Activated gamma-delta T cell treated with Interleukin-2 at 50 U/mL for 16 hours (primary cell): ENCODE measurements at regions not wholly inside any gene's neighbourhood (a gene's known extent, or its start where the extent isn't known, plus 50 kb on each side); places are given as distances from the start of the nearest gene placed in this dataset.
"Not testable (repeated sequence)": the region's sequence is repeated elsewhere in the genome, so short reads cannot be mapped to it uniquely, and the experiment has no call there.

Experiments used
- DNase-seq: peaks from one replicate; pipeline ENCODE4 v3.0.0-alpha.2; 2020

DNA sequence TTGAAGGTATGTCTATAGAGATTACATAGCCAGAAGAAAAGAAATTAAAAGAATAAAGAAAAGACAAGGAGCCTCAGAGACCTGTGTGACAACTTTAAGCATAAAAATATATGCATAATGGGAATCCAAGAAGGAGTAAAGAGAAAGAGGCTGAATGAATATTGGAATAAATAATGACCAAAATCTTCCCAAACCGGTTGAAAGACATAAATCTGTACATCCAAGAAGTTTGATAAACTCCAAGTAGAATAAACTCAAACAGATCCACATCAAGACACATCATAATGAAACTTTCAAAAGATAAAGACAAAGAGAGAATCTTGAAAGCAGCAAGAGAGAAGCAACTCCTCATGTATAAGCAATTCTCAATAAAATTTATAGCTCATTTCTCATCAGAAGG is 132.4 kb upstream of the ZNF516 start:
- DNase-seq = no peak

DNA sequence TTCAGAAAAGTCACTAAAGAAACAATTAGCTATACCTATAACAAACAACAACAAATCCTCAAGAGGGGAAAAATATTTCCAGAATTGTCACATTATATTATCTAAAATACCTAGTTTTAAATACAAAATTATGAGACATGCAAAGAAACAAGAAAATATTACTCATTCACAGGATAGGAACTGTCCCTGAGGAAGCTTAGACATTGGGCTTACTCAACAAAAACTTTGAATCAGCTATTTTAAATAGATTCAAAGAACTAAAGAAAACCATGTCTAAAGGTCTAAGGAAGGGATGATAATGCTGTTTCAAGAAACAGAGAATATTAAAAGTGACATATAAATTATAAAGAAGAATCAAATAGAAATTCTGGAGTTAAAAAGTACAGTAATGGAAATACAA is 131.9 kb upstream of the ZNF516 start:
- DNase-seq = no peak

DNA sequence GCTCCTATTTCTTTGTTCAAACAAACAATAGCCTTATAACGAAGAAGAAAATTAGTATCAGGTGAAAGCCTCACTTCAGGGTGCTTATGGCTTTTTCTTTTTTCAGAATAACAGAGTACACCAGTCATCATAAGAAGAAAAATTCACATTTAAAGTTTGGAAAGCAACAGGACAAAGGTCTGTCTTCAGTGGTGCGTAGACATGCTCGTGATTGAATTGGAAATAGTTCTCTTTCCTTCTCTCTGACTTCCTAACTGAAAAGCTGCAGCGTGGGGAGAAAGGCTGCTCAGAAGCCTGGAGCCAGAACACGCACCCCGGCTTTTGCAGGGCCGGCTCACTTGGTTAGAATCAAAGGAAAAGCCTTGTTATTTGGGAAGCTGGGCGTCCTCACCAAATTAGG is 127.6 kb upstream of the ZNF516 start:
- DNase-seq = no peak

DNA sequence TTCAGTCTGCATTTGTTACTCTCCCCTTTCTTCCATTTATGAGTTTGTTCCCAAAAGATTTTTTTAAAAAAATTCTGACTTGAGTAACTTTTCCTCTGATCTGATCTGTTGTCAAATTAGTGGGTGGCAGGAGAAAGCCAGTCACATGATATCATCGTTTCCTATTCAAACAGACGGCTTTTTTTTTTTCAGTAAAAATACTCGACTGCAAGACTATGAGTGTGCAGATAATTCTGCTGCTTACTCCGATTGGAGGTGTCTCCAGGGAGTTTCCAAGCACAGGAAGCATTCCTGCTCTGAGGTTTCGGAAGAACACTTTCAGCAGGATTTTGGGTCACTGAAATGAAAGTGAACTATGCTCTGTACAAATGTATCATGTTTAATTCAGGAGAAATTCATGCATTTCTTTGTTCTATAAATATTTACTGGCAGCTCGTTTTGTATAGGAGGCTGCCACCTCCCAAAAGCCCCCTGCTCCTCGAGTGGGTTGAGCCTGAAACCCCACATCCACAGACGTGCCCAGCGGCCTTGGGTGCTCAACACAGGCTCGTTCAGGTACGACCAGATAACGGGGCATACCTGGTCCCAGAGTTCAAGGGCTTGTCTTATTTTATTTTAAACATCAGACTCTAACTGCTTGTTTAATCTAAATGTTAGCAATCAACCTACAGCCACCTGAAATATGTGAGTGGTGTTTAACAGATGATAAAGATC is 126.9 kb upstream of the ZNF516 start:
- DNase-seq = no peak

DNA sequence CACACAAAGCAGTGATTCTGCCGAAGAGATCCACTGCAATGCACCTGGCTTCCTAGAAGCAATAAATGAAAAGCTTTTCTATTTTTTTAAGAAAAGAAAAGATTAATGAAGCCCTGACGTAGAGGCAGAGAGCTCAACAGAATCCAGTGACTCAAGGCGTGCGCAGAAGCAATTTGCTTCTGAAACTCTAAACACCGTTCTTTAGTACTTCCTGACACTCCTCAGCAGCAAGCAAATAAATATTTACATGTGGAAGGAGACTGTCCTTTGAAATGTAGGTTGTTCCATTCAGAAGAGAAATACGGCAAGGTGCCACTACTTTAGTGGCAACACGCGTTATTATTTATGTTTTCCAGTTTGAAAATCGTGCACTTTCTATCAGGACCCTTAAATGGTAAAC is 126.2 kb upstream of the ZNF516 start:
- DNase-seq = no peak

DNA sequence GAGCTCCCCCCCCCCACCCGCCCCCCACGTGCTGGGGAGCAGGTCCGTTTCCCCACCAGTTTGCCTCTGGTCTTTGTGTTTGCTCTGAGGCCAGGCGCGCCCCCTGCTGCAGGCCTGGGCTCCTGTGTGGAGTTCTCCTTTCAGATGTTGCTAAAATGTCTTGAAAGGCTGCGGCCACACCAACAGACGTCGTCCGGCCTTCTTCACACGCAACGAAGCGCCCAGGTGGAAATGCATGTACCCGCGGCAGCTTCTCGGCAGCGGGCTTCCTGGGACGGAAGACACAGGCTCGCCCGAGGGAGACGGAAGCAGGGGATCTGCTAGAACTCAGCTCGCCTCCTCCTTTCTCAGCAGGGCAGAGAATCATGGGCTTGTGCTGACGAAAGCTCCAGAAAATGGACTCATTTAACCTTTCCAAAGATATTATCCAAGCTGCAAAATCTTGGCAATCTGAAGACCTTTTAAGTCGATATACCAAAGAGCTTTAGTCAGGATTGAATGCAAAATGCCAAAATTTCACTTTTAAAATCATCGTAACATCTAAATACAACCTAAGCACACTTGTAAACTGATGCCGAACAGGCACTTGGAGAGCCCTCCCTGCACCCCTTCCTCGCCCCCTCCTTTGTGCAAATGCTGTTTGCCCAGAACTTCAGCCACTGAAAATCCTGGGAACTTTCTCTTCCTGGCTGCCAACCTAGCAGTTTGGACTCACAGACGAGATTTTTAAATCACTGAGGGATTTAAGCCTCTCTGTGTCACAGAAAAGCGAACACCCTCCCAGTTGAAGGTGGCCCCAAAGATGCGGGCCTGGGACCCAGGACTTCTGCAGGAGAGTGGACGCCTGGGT is 125.5 kb upstream of the ZNF516 start:
- peak; percentile 33 for DNase-seq

DNA sequence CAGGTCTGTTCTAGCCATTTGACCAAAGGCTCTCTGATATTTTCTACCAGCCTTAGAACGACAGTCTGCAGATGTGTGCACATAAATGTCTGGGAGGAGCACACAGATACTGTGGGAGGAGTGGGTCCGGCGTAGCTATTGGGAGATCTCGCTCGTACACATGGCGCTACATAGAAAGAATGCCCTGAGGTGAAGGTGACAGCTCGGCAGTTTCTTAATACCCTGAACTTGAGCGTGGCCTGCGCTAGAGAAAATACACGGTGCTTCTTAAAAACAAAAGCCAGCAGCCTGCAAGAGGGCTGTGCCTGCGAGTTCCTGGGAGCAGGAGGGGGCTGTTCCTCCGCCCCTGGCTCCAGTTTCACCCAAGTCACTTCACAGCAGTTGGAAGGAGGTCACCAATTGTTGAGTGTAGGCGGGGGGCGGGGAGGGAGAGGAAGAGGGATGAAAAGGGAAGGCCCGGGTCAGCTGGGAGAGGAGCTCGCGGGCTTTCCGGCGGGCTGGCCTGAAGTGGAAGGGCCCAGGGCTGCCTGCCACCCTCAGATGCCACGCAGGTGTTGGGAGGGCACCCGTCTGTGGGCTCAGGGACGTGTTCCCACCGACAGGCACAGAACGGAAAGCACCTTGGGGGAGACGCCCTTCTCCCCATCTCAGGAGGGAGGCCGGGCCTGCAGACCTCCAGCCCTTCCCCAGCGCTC is 124.7 kb upstream of the ZNF516 start:
- DNase-seq = no peak

DNA sequence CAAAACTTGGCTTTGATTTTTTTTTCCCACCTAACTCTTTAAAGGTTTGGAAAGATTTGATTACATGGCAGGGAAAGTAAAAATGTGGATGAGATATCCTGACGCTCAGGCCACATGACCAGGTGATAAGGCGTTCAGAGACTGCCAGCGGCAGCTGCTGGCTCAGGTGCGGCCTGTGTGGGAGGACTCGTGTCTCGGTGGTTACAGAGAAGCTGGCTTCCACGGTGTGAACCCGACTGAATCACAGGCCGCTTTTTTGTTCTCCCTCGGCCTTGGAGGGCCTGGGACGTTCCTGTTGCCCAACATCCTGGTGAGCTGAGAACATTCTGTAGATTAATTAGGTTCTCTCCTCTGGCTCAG is 124.2 kb upstream of the ZNF516 start:
- DNase-seq = no peak

DNA sequence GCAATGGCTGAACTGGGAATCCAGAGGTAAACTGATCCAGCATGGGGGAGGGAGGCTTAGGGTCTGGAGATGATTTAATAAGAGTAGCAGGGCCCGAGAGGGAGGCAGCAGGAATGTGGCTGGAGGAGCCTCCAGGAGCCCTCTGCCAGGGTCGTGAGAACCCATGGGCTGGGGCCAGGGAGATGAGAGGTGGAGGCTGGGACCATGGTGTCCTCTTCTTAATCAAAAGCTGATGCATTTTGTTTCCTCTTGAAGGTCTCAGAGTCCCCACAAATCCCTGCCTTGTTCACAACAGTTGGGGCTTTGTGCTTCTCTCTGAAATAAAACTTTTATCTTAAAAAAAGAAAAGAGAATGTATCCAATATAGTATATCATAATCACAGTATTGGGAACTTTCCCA is 123.7 kb upstream of the ZNF516 start:
- DNase-seq = no peak

DNA sequence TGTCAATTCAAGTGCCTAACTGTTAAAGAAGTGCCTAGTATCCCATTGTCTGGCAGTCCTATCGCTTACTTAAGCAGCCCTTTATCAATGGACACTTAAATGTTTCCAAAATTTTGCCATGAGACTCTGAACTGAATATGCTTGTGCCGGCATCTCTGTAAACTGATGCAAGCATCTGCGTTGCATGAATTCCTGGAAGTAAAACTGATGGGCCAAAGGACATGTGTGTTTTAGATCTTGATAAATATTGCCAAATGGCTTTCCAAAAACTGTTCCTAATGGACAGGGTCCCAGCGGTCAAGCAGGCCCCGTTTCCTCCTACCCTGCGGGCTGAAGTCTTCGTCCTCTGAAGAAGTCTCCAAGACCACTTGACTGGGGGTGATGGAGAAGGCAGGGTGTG is 121.3 kb upstream of the ZNF516 start:
- no peak for DNase-seq

DNA sequence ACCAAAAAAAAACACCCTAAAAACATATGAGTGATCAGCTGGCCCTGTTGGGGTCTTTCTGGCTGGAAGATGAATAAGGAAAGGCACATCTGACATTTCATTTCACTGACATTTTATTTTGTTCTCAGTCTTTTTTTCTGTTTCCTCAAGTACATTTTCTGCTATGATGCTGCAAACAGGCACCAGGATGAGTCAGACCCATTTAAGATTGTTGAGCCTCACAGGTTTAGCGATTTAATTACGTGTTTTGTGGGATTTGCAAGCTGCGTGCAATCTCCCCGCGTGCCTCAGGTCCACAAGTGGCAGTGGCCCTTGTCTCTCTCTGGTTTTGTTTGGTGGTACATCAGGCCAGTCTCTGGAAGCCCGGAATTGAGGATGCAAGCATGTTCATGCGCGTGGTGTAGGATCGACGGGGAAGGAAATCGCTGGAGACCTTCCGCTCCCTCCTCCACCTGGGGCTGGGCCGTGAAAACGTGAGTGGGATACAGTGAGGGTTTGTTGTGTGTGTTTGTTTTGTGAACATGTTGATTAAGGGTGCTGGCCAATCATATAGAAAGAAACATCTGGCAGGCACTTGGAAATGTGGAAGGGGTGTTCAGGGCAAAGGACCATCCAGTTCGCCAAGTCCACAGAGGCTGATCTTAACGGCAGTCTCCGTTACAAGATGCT is 120.2 kb upstream of the ZNF516 start:
- no peak for DNase-seq

DNA sequence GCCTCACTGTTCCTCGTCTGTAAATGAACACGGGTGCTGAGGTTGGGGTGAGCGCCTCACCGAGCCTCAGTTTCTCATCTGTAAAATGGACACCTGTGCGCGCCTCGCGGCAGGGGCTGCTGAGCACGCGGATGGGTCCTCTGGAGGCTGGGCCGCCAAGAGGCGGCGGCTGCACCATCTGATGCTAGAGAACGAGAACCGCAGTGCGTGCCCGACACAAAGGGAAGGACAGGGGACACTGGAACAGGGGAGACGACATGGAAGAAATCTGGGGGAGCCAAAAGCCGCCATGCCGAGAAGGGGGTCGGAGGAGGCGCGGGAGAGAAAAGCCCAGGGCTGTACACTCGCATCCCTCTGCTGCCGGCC is 118.7 kb upstream of the ZNF516 start:
- DNase-seq = no peak

DNA sequence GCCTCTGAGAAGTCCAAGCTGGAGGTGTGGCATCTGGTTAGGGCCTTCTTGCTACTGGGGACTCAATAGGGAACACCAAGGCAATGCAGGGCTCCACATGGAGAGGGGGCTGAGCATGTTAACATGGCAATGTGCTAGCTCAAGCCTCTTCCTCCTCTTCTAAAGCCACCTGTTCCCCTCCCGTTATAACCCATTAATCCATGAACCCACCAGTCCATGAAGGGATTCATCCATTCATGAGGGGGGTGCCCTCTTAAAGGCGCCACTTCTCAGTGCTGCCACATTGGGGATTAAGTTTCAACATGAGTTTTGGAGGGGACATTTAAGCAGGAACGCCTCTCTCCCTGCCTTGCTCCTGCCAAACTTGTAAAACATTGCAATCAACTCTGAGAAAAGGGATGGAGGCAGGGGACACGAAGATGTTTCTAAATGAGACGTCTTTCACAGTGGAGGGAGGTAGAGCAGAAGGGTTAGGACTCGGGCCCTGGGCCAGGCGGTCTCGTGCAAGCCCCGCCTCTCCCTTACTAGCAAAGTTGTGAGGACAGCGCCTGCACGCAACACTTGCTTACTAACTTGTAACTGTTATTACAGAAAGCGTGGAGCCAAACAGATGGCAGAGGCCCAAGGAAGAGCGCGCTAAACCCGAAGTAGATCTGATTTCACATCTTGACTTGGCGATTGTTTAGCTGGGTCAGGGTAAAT is 118.2 kb upstream of the ZNF516 start:
- no peak for DNase-seq

DNA sequence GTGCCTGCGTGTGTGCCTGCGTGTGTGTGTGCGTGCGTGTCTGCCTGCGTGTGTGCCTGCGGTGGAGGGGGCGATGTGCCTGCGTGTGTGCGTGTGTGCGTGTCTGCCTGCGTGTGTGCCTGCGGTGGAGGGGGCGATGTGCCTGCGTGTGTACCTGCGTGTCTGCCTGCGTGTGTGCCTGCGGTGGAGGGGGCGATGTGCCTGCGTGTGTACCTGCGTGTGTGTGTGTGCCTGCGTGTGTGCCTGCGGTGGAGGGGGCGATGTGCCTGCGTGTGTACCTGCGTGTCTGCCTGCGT is 116.7 kb upstream of the ZNF516 start:
- DNase-seq = not testable (repeated sequence)

DNA sequence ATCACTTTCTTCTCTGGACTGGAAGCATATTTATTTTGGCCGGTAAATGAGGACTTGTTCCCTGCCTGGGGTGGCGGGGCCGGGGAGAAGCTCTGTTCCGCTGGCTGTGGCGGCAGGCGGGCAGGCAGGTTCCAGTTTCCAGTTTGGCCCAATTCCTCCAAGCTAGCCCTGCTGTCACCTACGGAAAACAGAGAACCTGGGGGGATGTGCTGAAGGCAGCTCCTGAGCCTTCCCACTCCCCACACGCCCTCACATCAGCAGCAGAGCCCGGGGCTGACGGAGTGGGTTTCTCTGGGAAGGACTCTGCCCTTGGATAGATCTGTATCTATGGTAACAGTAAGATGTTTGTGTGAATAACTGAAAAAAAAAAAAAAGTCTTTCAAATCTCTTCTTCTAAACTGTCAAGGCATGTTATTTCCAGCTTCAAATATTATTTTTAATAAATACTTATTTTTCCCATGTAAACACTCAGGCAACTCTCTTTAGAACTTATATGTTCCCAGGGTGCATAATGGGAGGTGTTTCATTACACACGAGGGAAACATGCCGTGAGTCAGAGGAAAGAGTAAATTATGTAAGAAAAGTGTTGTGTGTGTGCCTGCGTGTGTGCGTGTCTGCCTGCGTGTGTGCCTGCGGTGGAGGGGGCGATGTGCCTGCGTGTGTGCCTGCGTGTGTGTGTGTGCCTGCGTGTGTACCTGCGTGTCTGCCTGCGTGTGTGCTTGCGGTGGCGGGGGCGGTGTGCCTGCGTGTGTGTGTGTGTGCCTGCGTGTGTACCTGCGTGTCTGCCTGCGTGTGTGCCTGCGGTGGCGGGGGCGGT is 116.1 kb upstream of the ZNF516 start:
- DNase-seq = no peak

DNA sequence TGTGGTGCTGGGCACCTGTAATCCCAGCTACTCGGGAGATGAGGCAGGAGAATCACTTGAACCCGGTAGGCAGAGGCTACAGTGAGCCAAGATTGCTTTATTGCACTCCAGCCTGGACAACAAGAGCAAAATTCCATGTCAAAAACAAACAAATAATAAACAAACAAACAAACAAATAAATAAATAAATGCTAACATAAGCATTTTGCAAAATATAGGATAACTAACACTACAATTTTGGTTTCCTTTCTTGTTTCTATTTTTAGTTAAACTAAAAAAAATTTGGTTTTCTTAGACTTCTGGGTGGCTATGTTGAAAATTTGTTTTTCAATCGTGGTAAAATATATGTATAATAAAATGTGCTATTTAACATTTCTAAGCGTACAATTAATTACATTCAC is 115.0 kb upstream of the ZNF516 start:
- DNase-seq = no peak

DNA sequence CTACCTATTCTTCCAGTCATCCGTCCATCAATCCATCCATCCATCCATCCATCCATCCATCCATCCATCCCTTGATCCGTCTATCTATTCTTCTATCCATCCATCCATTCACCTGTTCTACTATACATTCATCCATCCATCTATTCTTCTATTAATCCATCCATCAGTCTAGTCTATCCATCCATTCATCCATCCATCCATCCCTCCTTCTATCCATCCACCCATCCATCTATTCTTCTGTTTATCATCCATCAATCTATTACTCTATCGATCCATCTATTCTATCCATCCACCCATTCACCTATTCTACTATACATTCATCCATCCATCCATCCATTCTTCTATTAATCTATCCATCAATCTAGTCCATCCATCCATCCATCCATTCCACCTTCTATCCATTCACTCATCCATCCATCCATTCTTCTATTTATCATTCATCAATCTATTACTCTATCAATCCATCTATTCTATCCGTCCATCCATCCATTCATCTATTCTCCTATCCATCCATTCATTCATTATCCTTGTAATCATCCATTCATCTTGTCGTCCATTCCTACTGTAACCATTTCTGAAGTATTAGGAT is 110.4 kb upstream of the ZNF516 start:
- no peak for DNase-seq

DNA sequence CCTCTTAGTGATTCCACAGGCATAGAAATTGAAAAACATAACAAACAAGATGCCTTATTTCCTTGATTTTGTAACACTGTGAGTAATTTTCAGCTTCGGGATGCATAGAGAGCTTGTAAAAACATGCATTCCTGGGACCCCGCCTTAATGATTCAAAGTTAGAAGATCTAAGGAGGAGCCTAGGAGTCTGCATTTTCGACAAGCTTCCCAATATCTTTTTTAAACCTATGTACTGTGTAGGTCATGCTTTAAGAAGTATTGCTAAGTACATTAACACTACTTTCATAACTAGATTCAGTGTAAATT is 109.8 kb upstream of the ZNF516 start:
- DNase-seq = no peak

DNA sequence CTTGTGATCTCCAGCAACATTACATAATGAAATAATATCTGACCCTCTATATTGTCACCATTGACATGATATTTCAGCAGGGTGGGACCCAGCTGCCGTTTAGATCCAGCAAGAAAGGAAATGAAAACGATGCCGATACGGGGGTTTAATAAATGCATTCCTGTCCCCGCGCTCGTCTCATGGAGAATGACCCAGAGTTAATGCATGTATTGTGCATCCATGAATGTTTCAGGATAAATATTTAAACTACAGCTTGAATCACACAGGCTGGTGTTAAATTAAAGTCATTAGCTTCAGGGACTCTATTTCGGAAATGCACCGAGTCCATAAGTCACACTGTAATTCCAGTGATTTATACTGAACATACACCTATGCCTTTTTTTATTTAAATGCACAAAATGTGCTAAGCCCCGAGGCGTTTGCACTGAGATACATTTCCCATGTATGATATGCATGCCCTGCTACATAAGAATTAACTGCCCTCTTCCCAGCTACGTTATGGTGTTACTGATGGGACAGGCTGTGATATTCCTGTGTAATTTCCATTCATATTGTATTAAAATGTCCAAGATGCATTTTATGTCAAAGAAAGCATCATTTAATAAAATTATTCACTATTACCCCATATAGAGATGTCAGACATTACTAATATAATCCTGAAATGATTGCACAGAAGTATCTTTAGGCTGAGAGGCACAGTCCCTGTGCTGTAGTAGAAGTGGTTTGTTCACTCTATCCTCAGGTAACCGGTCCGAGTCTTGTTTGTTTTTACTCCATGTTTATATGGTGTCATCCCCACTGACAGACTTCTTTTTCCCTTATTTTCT is 109.3 kb upstream of the ZNF516 start:
- no peak for DNase-seq

DNA sequence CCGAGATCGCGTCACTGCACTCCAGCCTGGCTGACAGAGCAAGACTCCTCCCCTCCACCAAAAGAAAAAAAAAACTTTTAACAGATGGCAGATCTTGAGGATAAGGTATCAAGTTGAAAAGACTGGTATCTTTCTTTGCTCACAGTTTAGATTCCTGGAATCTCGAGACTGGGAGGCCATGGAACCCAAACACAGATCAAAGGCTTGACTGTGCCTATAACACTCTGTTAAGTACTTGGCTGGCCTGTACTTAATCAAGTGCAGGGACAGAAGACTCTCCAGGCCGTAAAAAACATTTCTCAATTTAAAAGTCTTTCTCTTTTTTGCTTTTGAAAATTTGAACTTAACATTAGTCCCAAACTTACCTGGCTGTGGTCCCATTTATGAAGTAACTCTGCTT is 107.1 kb upstream of the ZNF516 start:
- DNase-seq = no peak

DNA sequence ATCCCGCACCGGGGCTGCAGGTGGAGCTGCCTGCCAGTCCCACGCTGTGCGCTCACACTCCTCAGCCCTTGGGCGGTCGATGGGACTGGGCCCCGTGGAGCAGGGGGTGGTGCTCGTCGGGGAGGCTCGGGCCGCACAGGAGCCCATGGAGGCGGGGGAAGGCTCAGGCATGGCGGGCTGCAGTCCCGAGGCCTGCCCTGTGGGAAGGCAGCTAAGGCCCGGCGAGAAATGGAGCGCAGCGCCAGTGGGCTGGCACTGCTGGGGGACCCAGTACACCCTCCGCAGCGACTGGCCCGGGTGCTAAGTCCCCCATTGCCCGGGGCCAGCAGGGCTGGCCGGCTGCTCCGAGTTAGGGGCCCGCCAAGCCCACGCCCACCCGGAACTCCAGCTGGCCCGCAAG is 105.0 kb upstream of the ZNF516 start:
- not testable (repeated sequence) for DNase-seq
